IMR-90 (cell line): ENCODE measurements at regions not wholly inside any gene's neighbourhood (a gene's known extent, or its start where the extent isn't known, plus 50 kb on each side); places are given as distances from the start of the nearest gene placed in this dataset.

Experiments used
- ATAC-seq: fragments of 200-7000 bp; cut with Tn5 transposase; 2 replicates; pipeline ENCODE4 v1.9.1; 2020; ENCODE audit warnings: low read depth, mild to moderate bottlenecking, moderate library complexity
- BruUV-seq: library from RNA; stranded (reverse); fragments of 400-500 nt; replicated peaks from 2 replicates; lab custom pipeline; 2021; lab: Mats Ljungman, UMichigan
- CTCF ChIA-PET: fragments of 300-600 bp; formaldehyde crosslinking; extraction: SDS; loops from one replicate; lab custom pipeline; 2021; ENCODE audit warnings: antibody characterized with exemption; lab: Yijun Ruan, JAX
- POLR2A ChIA-PET: fragments of 300-600 bp; sonication (Branson Sonifier 250); formaldehyde crosslinking; loops from one replicate; lab custom pipeline; 2022; ENCODE audit warnings: antibody characterized with exemption; ENCODE audit not compliant: unreplicated experiment; lab: Charles Lee
- DNase-seq: peaks from one replicate; pipeline ENCODE4 v3.0.0; 2013
- H2AFZ ChIP-seq: replicated peaks from 2 replicates; pipeline ENCODE3; 2013; ENCODE audit warnings: low read length, mild to moderate bottlenecking; ENCODE audit not compliant: poor library complexity
- H2AK5ac ChIP-seq: 2 replicates; pipeline ENCODE4 v1.6.1; 2013; ENCODE audit warnings: low read depth, low read length, inconsistent platforms
- H2AK9ac ChIP-seq: replicated peaks from 2 replicates; pipeline ENCODE3; 2013; ENCODE audit warnings: mild to moderate bottlenecking, low read depth, low read length, moderate library complexity; ENCODE audit not compliant: poor library complexity
- H2BK120ac ChIP-seq: 2 replicates; pipeline ENCODE4 v1.6.1; 2013; ENCODE audit warnings: low read depth, low read length, inconsistent platforms
- H2BK15ac ChIP-seq: 3 replicates; pipeline ENCODE4 v1.6.1; 2013; ENCODE audit warnings: low read depth, low read length, inconsistent platforms
- H2BK20ac ChIP-seq: 2 replicates; pipeline ENCODE4 v1.6.1; 2013; ENCODE audit warnings: low read depth, mild to moderate bottlenecking, inconsistent platforms, low read length, moderate library complexity
- H2BK5ac ChIP-seq: 2 replicates; pipeline ENCODE4 v1.6.1; 2013; ENCODE audit warnings: mild to moderate bottlenecking, low read depth, low read length, inconsistent platforms; ENCODE audit not compliant: poor library complexity, severe bottlenecking
- H3K14ac ChIP-seq: replicated peaks from 2 replicates; pipeline ENCODE4 v1.6.1; 2013; ENCODE audit warnings: low read depth, low read length, inconsistent platforms
- H3K18ac ChIP-seq: 2 replicates; pipeline ENCODE4 v1.6.1; 2013; ENCODE audit warnings: low read depth, low read length, control low read depth
- H3K23ac ChIP-seq: 2 replicates; pipeline ENCODE4 v1.6.1; 2013; ENCODE audit warnings: low read depth, low read length, inconsistent platforms
- H3K27ac ChIP-seq: 2 replicates; pipeline ENCODE4 v1.5.1; 2013; ENCODE audit warnings: mild to moderate bottlenecking, control low read depth, low read length; ENCODE audit not compliant: insufficient read depth
- H3K27me3 ChIP-seq: 2 replicates; pipeline ENCODE4 v1.6.1; 2013; ENCODE audit warnings: low read length; ENCODE audit not compliant: control insufficient read depth, insufficient read depth
- H3K36me3 ChIP-seq: 2 replicates; pipeline ENCODE4 v1.6.1; 2013; ENCODE audit warnings: low read length, mixed read lengths; ENCODE audit not compliant: control insufficient read depth, insufficient read depth
- H3K4ac ChIP-seq: 2 replicates; pipeline ENCODE4 v1.6.1; 2013; ENCODE audit warnings: low read depth, low read length, inconsistent platforms
- H3K4me1 ChIP-seq: 2 replicates; pipeline ENCODE4 v1.6.1; 2013; ENCODE audit warnings: low read length, mixed read lengths; ENCODE audit not compliant: control insufficient read depth, insufficient read depth
- H3K4me2 ChIP-seq: 2 replicates; pipeline ENCODE4 v1.6.1; 2013; ENCODE audit warnings: low read depth, mild to moderate bottlenecking, control low read depth, low read length, moderate library complexity
- H3K4me3 ChIP-seq: 2 replicates; pipeline ENCODE4 v1.5.1; 2013; ENCODE audit warnings: low read depth, mild to moderate bottlenecking, control low read depth, low read length, moderate library complexity; ENCODE audit not compliant: insufficient read depth
- H3K56ac ChIP-seq: 2 replicates; pipeline ENCODE4 v1.6.1; 2013; ENCODE audit warnings: low read length, inconsistent platforms; ENCODE audit not compliant: insufficient read depth; ENCODE audit errors: extremely low read depth
- H3K79me1 ChIP-seq, 2 experiments: 2 replicates each; pipeline ENCODE4 v1.6.1; 2013; ENCODE audit warnings: low read length in 2 of 2, inconsistent platforms in 1 of 2, low read depth in 1 of 2
- H3K9ac ChIP-seq: 2 replicates; pipeline ENCODE4 v1.6.1; 2013; ENCODE audit warnings: low read depth, low read length, control low read depth
- H3K9me1 ChIP-seq: 2 replicates; pipeline ENCODE4 v1.6.1; 2013; ENCODE audit warnings: low read length, inconsistent platforms; ENCODE audit not compliant: insufficient read depth
- H3K9me3 ChIP-seq: 2 replicates; pipeline ENCODE4 v1.6.1; 2013; ENCODE audit warnings: low read length; ENCODE audit not compliant: control insufficient read depth, insufficient read depth
- H4K20me1 ChIP-seq: 2 replicates; pipeline ENCODE4 v1.6.1; 2013; ENCODE audit warnings: low read length, inconsistent platforms; ENCODE audit not compliant: insufficient read depth
- H4K5ac ChIP-seq: 2 replicates; pipeline ENCODE4 v1.6.1; 2013; ENCODE audit warnings: mild to moderate bottlenecking, low read depth, low read length, control low read depth
- H4K8ac ChIP-seq, 2 experiments: 2 replicates each; pipeline ENCODE4 v1.6.1; 2013; ENCODE audit warnings: low read depth in 2 of 2, low read length in 2 of 2, control low read depth in 1 of 2, inconsistent platforms in 1 of 2
- H4K91ac ChIP-seq: 2 replicates; pipeline ENCODE4 v1.6.1; 2013; ENCODE audit warnings: low read depth, low read length, inconsistent platforms; ENCODE audit not compliant: insufficient read depth
- BHLHE40 ChIP-seq: fragments of 150-350 bp; IDR thresholded peaks from 2 replicates; pipeline ENCODE4 v1.6.1; 2016; ENCODE audit warnings: mild to moderate bottlenecking, low read depth, low read length
- CHD1 ChIP-seq: IDR thresholded peaks from 2 replicates; pipeline ENCODE4 v1.6.1; 2012; ENCODE audit warnings: low read depth, low read length, improper control_type of control experiment
- FOS ChIP-seq: fragments of 150-350 bp; IDR thresholded peaks from 2 replicates; pipeline ENCODE4 v1.6.1; 2016; ENCODE audit warnings: low read depth, low read length
- MAFK ChIP-seq: IDR thresholded peaks from 2 replicates; pipeline ENCODE4 v1.6.1; 2012; ENCODE audit warnings: low read depth, low read length, improper control_type of control experiment
- MAZ ChIP-seq: IDR thresholded peaks from 2 replicates; pipeline ENCODE4 v1.6.1; 2012; ENCODE audit warnings: low read depth, mild to moderate bottlenecking, low read length, improper control_type of control experiment, moderate library complexity, borderline replicate concordance
- NFE2L2 ChIP-seq: fragments of 150-350 bp; IDR thresholded peaks from 2 replicates; pipeline ENCODE4 v1.6.1; 2016; ENCODE audit warnings: low read depth, mild to moderate bottlenecking, low read length
- RAD21 ChIP-seq: IDR thresholded peaks from 2 replicates; pipeline ENCODE4 v1.6.1; 2012; ENCODE audit warnings: low read length, improper control_type of control experiment
- RFX5 ChIP-seq: IDR thresholded peaks from 2 replicates; pipeline ENCODE4 v1.8.0; 2012; ENCODE audit warnings: low read depth, mild to moderate bottlenecking, low read length, moderate library complexity
- SMC3 ChIP-seq: fragments of 150-350 bp; IDR thresholded peaks from 2 replicates; pipeline ENCODE4 v1.6.1; 2016; ENCODE audit warnings: low read depth, mild to moderate bottlenecking, antibody characterized with exemption, low read length, moderate library complexity
- WGBS, 2 experiments: methylation state at CpG; one replicate each; pipeline versions ENCODE4 v1.1.5 to v1.1.7; 2013; ENCODE audit warnings: missing lambda C conversion rate in 2 of 2; ENCODE audit not compliant: insufficient read length in 1 of 2; ENCODE audit errors: extremely low coverage in 2 of 2; 5-methylcytosine and 5-hydroxymethylcytosine counted together
- dilution Hi-C: fragments of 300-500 bp; cut with HindIII; formaldehyde crosslinking; loops from one replicate; pipeline ENCODE4 v1.14.3; 2018; ENCODE audit warnings: low sequenced_read_pairs; ENCODE audit not compliant: unreplicated experiment
- in situ Hi-C: fragments of 300-500 bp; cut with MboI; formaldehyde crosslinking; loops from 3 replicates; pipeline ENCODE4 v1.14.3; 2019; ENCODE audit warnings: low sequenced_read_pairs, inconsistent platforms, mixed read lengths
- intact Hi-C: fragments of 100-400 bp; cut with micrococcal nuclease; formaldehyde crosslinking; loops from 2 replicates; pipeline ENCODE4 v1.10.0; 2022

DNA sequence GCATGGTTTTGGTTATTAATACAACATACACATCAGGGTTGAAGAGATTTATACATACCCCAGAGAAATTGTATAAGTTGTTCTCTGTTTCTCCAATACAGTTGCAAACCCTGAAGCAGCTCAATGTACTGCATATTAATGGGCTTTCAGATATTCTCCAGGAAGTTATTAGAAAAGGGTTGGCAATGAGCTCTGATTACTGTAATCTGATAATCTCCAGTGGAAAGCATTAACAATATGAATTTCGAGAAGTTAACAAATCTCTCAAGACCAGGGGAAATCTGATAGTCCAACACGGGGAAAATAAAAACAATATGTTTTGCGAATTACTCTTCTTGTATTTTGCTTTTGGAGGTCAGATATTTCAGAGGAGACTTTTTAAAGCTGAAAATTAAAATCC, 950.1 kb downstream of the TBL1XR1 start:
- Histone ChIP-seq H2AFZ (no peak overlapping the region), H3K9me1 (no peaks in the 10 kb centered on the region), H3K14ac (no peak overlapping the region), H3K4me3 (no peak overlapping the region), H2AK9ac (no peak overlapping the region), H3K27me3 (no peaks in the 10 kb centered on the region), H2BK15ac (no peak overlapping the region), H3K4ac (no peak overlapping the region), H4K20me1 (no peaks in the 10 kb centered on the region), H4K5ac (no peak overlapping the region), H3K9me3 (no peaks in the 10 kb centered on the region), H4K8ac (no peak overlapping the region), H3K4me2 (no peak overlapping the region), H3K4me1 (no peaks in the 10 kb centered on the region; the same call in 1 of the 2 replicates), H2BK5ac (no peak overlapping the region), H4K91ac (no peak overlapping the region), H3K56ac (no peak overlapping the region), H3K18ac (no peak overlapping the region), H3K23ac (no peak overlapping the region), H3K36me3 (no peaks in the 10 kb centered on the region), H3K27ac (no peak overlapping the region), H2BK20ac (no peak overlapping the region), H3K79me1 (no peaks in the 10 kb centered on the region), H2BK120ac (no peak overlapping the region), H3K9ac (no peak overlapping the region), H2AK5ac (no peak overlapping the region)
- in situ Hi-C loops (no loop called here), intact Hi-C loops (no loop called here), dilution Hi-C loops (no loop called here)
- no peak for TF ChIP-seq NFE2L2
- no peak for TF ChIP-seq MAFK
- TF ChIP-seq CHD1, result no peak
- TF ChIP-seq RFX5, result no peak
- TF ChIP-seq SMC3, result no peak
- no peak for TF ChIP-seq BHLHE40
- no peak for TF ChIP-seq FOS
- no peak for TF ChIP-seq RAD21
- no peak for TF ChIP-seq MAZ
- ATAC-seq (no peak), DNase-seq (no peak)
- ChIA-PET CTCF (interaction anchor here (0.5 kb wide), 1 partner anchor 518 kb away, joined by 4 read pairs; no protein-coding TSS in a partner anchor), POLR2A (no interaction called here)
- BruUV-seq, result no TSS peak
- WGBS, 2 experiments, result no CpG with 5 or more reads among the region's 3 CpGs
